Endothelial cell of umbilical vein (primary cell): ENCODE measurements at regions not wholly inside any gene's neighbourhood (a gene's known extent, or its start where the extent isn't known, plus 50 kb on each side); places are given as distances from the start of the nearest gene placed in this dataset.

Source experiments
- BruUV-seq: library from RNA; stranded (reverse); fragments of 400-500 nt; replicated peaks from 2 replicates; lab custom pipeline; 2021; lab: Mats Ljungman, UMichigan
- CTCF ChIA-PET: fragments of 300-600, 350-600 bp; sonication (Branson Sonifier 250); formaldehyde crosslinking; loops from one replicate; lab custom pipeline; 2021; ENCODE audit warnings: antibody characterized with exemption, inconsistent platforms; lab: Charles Lee
- POLR2A ChIA-PET: fragments of 300-600, 350-600 bp; sonication (Branson Sonifier 250); formaldehyde crosslinking; loops from one replicate; lab custom pipeline; 2021; ENCODE audit warnings: antibody characterized with exemption, inconsistent platforms; lab: Charles Lee
- DNase-seq: peaks from one replicate; pipeline ENCODE4 v3.0.0-alpha.2; 2011; ENCODE audit warnings: low read depth, low spot score
- FAIRE-seq: peaks from 2 replicates; lab custom pipeline; 2011; peaks lifted over from hg19 to GRCh38; lab: Jason Lieb, UNC
- H2AFZ ChIP-seq: 2 replicates; pipeline ENCODE4 v1.6.0; 2012; ENCODE audit warnings: low read depth, low read length, control low read depth, inconsistent platforms
- H3K27ac ChIP-seq: 2 replicates; pipeline ENCODE4 v1.5.1; 2011; ENCODE audit warnings: low read depth, mild to moderate bottlenecking, control low read depth, low read length, moderate library complexity; ENCODE audit not compliant: insufficient read depth
- H3K27me3 ChIP-seq, 2 experiments: 2 replicates each; pipeline versions ENCODE4 v1.6.0 to v1.6.1; 2011; ENCODE audit warnings: low read length in 2 of 2, mixed read lengths in 1 of 2; ENCODE audit not compliant: control insufficient read depth in 2 of 2, insufficient read depth in 2 of 2
- H3K36me3 ChIP-seq, 2 experiments: 2 replicates in 1 of 2; 3 replicates in 1 of 2; pipeline ENCODE4 v1.5.1; 2011; ENCODE audit warnings: low read length in 2 of 2, mild to moderate bottlenecking in 1 of 2, moderate library complexity in 1 of 2; ENCODE audit not compliant: control insufficient read depth in 2 of 2, insufficient read depth in 2 of 2; ENCODE audit errors: extremely low read depth in 1 of 2
- H3K4me1 ChIP-seq: 3 replicates; pipeline ENCODE4 v1.5.1; 2011; ENCODE audit warnings: mild to moderate bottlenecking, low read length; ENCODE audit not compliant: control insufficient read depth, insufficient read depth; ENCODE audit errors: extremely low read depth
- H3K4me2 ChIP-seq: 2 replicates; pipeline ENCODE4 v1.6.1; 2011; ENCODE audit warnings: low read length, control low read depth, mixed read lengths; ENCODE audit not compliant: insufficient read depth
- H3K4me3 ChIP-seq, 3 experiments: fragments of 200-600 bp in 1 of 3; sonication (generic), shearing (Covaris generic) in 1 of 3; replicated peaks in 1 of 3; 2 replicates each; pipeline ENCODE4 v1.5.1; 2011 to 2016; ENCODE audit warnings: control low read depth in 3 of 3, low read length in 3 of 3, mild to moderate bottlenecking in 2 of 3, inconsistent platforms in 1 of 3, low read depth in 1 of 3, moderate library complexity in 1 of 3; ENCODE audit not compliant: insufficient read depth in 1 of 3
- H3K79me2 ChIP-seq: 2 replicates; pipeline ENCODE4 v1.6.0; 2012; ENCODE audit warnings: low read length, inconsistent platforms; ENCODE audit not compliant: control insufficient read depth, insufficient read depth
- H3K9ac ChIP-seq: replicated peaks from 2 replicates; pipeline ENCODE3; 2011; ENCODE audit warnings: low read length, control low read depth; ENCODE audit not compliant: insufficient read depth; ENCODE audit errors: extremely low read depth
- H3K9me1 ChIP-seq: replicated peaks from 3 replicates; pipeline ENCODE4 v1.6.0; 2011; ENCODE audit warnings: mild to moderate bottlenecking, low read length; ENCODE audit not compliant: control insufficient read depth, insufficient read depth; ENCODE audit errors: extremely low read depth
- H3K9me3 ChIP-seq: replicated peaks from 2 replicates; pipeline ENCODE4 v1.5.1; 2012; ENCODE audit warnings: low read length, inconsistent platforms; ENCODE audit not compliant: control insufficient read depth, insufficient read depth
- H4K20me1 ChIP-seq: replicated peaks from 2 replicates; pipeline ENCODE3; 2011; ENCODE audit warnings: mild to moderate bottlenecking, low read length; ENCODE audit not compliant: control insufficient read depth, insufficient read depth; ENCODE audit errors: extremely low read depth
- CTCF ChIP-seq, 2 donors: IDR thresholded peaks; 1 replicate in 1 of 2; 2 replicates in 1 of 2; pipeline ENCODE4 v1.5.1; 2011; ENCODE audit warnings: low read length in 2 of 2, mild to moderate bottlenecking in 2 of 2, moderate library complexity in 2 of 2, control low read depth in 1 of 2, inconsistent platforms in 1 of 2, low read depth in 1 of 2; ENCODE audit not compliant: insufficient read depth in 1 of 2; ENCODE audit errors: extremely low read depth in 1 of 2
- EZH2 ChIP-seq: IDR thresholded peaks from 2 replicates; pipeline ENCODE4 v1.6.1; 2012; ENCODE audit warnings: borderline replicate concordance, low read depth, mild to moderate bottlenecking, moderate library complexity, low read length, inconsistent platforms; ENCODE audit not compliant: severe bottlenecking
- FOS ChIP-seq: IDR thresholded peaks from 2 replicates; pipeline ENCODE4 v1.6.1; 2011; ENCODE audit warnings: mild to moderate bottlenecking, low read length, moderate library complexity, borderline replicate concordance; ENCODE audit not compliant: insufficient read depth
- GATA2 ChIP-seq: IDR thresholded peaks from 2 replicates; pipeline ENCODE4 v1.7.0; 2011; ENCODE audit warnings: low read depth, mild to moderate bottlenecking, moderate library complexity, mixed read lengths, low read length; ENCODE audit not compliant: insufficient read length, insufficient read depth
- JUN ChIP-seq: IDR thresholded peaks from 2 replicates; pipeline ENCODE4 v1.6.1; 2011; ENCODE audit warnings: borderline replicate concordance, low read depth; ENCODE audit not compliant: insufficient read length, insufficient read depth
- MYC ChIP-seq: IDR thresholded peaks from one replicate; pipeline ENCODE4 v1.6.1; 2011; ENCODE audit warnings: mild to moderate bottlenecking, low read depth, low read length
- POLR2A ChIP-seq: IDR thresholded peaks from 2 replicates; pipeline ENCODE4 v1.6.1; 2012; ENCODE audit warnings: low read depth, mild to moderate bottlenecking, control low read depth, low read length
- POLR2AphosphoS5 ChIP-seq: IDR thresholded peaks from 2 replicates; pipeline ENCODE4 v1.6.1; 2012; ENCODE audit warnings: low read depth, mild to moderate bottlenecking, control low read depth, low read length, moderate library complexity; ENCODE audit not compliant: insufficient read depth
- dilution Hi-C: fragments of 300-500 bp; cut with MboI; formaldehyde crosslinking; loops from one replicate; pipeline ENCODE4 v1.15.0; 2019; ENCODE audit warnings: low sequenced_read_pairs; ENCODE audit not compliant: extremely low pct_ligation_motif_present
- intact Hi-C: fragments of 100-400 bp; cut with micrococcal nuclease; formaldehyde crosslinking; loops from one replicate; pipeline ENCODE4 v1.10.0; 2022
- TF ChIP-seq, protein P1 (sequence below): IDR thresholded peaks from 2 replicates; pipeline ENCODE4 v1.6.1; 2011; ENCODE audit not compliant: insufficient read depth, insufficient read length

- Histone ChIP-seq H3K27me3 (no peaks in the 10 kb centered on the region), H2AFZ (no peak overlapping the region), H4K20me1 (no peaks in the 10 kb centered on the region), H3K4me3 (no peak overlapping the region), H3K9me3 (no peaks in the 10 kb centered on the region), H3K79me2 (no peaks in the 10 kb centered on the region), H3K27ac (no peak overlapping the region), H3K9ac (no peak overlapping the region), H3K4me2 (no peak overlapping the region), H3K9me1 (no peaks in the 10 kb centered on the region), H3K36me3 (no peaks in the 10 kb centered on the region), H3K4me1 (no peaks in the 10 kb centered on the region)
- DNase-seq (no peak), FAIRE-seq (no peak)
- POLR2A ChIA-PET = no interaction called here
- CTCF ChIA-PET = no interaction called here
- no TSS peak for BruUV-seq
- dilution Hi-C loops = no loop called here
- intact Hi-C loops = no loop called here
- TF ChIP-seq JUN (no peak), CTCF (IDR thresholded peaks at IDR 0.05; ENCODE audit: extremely low read depth in 1 of 2, insufficient read depth in 1 of 2, low read depth in 1 of 2, low read length in 2 of 2) (no peak), FOS (no peak), POLR2A (no peak), MYC (no peak), EZH2 (no peak), POLR2AphosphoS5 (no peak), GATA2 (no peak)
- TF ChIP-seq, protein P1, sequence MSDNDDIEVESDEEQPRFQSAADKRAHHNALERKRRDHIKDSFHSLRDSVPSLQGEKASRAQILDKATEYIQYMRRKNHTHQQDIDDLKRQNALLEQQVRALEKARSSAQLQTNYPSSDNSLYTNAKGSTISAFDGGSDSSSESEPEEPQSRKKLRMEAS = no peak
These were observed 1540.2 kb downstream of the ADGRL3 start for GRCh38 chr4:62740296-62740695.
